MV-4-11 (cell line): ENCODE measurements at regions not wholly inside any gene's neighbourhood (a gene's known extent, or its start where the extent isn't known, plus 50 kb on each side); places are given as distances from the start of the nearest gene placed in this dataset.
A peak's percentile ranks its signal among the peaks of the same experiment; 100 is the strongest.
"Not testable (repeated sequence)": the region's sequence is repeated elsewhere in the genome, so short reads cannot be mapped to it uniquely, and the experiment has no call there.

Source experiments
- DNase-seq: peaks from one replicate; lab custom pipeline; 2025; lab: John Stamatoyannopoulos, UW

- DNase-seq = not testable (repeated sequence)
Observed at GRCh38 chr17:445839-446238, 93.2 kb upstream of the RPH3AL start, which contains the start of gene RFLNB. Gene RFLNB (minus strand): TSS chr17:445939.

GRCh38 chr17:444879-445454 is 92.4 kb upstream of the RPH3AL start:
- DNase-seq = no peak

- DNase-seq = no peak
Observed at GRCh38 chr17:443109-443508, 90.5 kb upstream of the RPH3AL start.

GRCh38 chr17:441155-441950 is 88.7 kb upstream of the RPH3AL start:
- no peak for DNase-seq

GRCh38 chr17:438191-438590 is 85.6 kb upstream of the RPH3AL start:
- DNase-seq = no peak

- DNase-seq = no peak
Observed at GRCh38 chr17:437545-437944, 84.9 kb upstream of the RPH3AL start.

GRCh38 chr17:436571-436970 is 84.0 kb upstream of the RPH3AL start:
- no peak for DNase-seq

- peak; percentile 28 for DNase-seq
Observed at GRCh38 chr17:432471-432870, 79.9 kb upstream of the RPH3AL start.

GRCh38 chr17:431494-431893 is 78.9 kb upstream of the RPH3AL start:
- no peak for DNase-seq

GRCh38 chr17:429589-429988 is 77.0 kb upstream of the RPH3AL start:
- DNase-seq = no peak

- DNase-seq = no peak
Observed at GRCh38 chr17:428414-428813, 75.8 kb upstream of the RPH3AL start.

GRCh38 chr17:427891-428290 is 75.3 kb upstream of the RPH3AL start:
- DNase-seq = no peak

- DNase-seq = no peak
Observed at GRCh38 chr17:427327-427726, 74.7 kb upstream of the RPH3AL start.

GRCh38 chr17:422196-422930 is 69.8 kb upstream of the RPH3AL start:
- DNase-seq = no peak

- DNase-seq = no peak
Observed at GRCh38 chr17:420479-421175, 68.0 kb upstream of the RPH3AL start.

- no peak for DNase-seq
Observed at GRCh38 chr17:419073-419735, 66.6 kb upstream of the RPH3AL start.

GRCh38 chr17:418421-418751 is 65.8 kb upstream of the RPH3AL start:
- DNase-seq = peak; percentile 64

GRCh38 chr17:417691-418420 is 65.2 kb upstream of the RPH3AL start:
- DNase-seq = no peak

- DNase-seq = peak; percentile 19
Observed at GRCh38 chr17:416293-417206, 63.9 kb upstream of the RPH3AL start.

- DNase-seq = peak; percentile 51
Observed at GRCh38 chr17:413706-414380, 61.2 kb upstream of the RPH3AL start.
